ENCODE measurements at regions not wholly inside any gene's neighbourhood (a gene's known extent, or its start where the extent isn't known, plus 50 kb on each side); places are given as distances from the start of the nearest gene placed in this dataset.
"Not testable (repeated sequence)": the region's sequence is repeated elsewhere in the genome, so short reads cannot be mapped to it uniquely, and the experiment has no call there.

DNA sequence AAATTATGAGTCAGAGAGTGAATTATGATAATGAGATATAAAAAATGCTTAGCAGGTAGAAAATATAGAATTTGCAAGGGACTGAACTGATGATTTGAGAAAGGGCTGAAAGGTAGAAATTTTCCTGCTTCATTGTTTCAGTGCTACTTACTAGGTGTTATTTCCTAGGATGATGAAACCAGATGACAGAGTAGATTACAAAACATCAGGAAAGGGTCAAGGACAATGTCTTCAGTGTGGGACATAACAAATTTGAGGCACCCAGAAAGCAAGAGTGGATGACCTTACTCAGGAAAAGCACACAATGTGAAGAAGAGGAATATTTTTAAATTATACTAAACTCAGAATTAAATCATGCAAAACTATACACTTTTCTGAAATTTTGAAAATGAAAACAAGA, 102.1 kb downstream of the SHCBP1 start:
- DNase-seq: no peak

DNA sequence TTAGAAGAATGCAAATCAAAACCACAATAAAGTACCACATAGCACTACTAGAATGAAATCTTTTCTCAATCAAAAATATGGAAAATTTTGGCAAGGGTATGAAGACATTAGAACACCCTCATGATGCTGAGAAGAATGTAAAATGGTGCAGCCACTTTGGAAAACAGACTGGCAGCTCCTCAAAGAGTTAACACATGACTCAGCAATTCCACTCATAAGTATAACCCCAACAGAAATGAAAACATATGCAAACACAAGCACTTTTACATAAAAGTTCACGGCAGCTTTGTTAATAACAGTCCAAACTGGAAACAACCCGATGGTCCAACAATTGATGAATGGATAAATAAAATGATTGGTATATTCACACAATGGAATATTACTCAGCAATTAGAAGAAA, 124.5 kb downstream of the SHCBP1 start:
- DNase-seq: no peak

DNA sequence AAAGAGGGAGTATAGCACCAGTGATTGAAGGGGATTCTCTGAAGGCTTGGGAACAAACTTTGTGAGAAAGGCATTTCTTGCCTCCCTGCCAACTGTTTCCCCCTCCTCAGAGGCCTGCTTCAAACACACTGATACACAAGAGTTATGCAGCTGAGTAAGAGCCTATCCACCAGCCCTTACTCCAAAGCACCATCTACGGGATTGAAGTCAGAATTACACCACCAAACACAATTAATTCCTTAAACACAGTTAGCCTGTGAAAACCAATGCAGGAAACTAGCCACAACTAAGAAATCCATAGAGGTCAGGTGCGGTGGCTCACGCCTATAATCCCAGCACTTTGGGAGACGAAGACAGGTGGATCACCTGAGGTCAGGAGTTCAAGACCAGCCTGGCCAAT, 138.3 kb downstream of the SHCBP1 start:
- DNase-seq: no peak

- DNase-seq: no peak
Observed at GRCh38 chr16:46466239-46466638, 154.9 kb downstream of the SHCBP1 start.

- not testable (repeated sequence) for DNase-seq
Observed at GRCh38 chr16:46454801-46455200, 166.4 kb downstream of the SHCBP1 start.

DNA sequence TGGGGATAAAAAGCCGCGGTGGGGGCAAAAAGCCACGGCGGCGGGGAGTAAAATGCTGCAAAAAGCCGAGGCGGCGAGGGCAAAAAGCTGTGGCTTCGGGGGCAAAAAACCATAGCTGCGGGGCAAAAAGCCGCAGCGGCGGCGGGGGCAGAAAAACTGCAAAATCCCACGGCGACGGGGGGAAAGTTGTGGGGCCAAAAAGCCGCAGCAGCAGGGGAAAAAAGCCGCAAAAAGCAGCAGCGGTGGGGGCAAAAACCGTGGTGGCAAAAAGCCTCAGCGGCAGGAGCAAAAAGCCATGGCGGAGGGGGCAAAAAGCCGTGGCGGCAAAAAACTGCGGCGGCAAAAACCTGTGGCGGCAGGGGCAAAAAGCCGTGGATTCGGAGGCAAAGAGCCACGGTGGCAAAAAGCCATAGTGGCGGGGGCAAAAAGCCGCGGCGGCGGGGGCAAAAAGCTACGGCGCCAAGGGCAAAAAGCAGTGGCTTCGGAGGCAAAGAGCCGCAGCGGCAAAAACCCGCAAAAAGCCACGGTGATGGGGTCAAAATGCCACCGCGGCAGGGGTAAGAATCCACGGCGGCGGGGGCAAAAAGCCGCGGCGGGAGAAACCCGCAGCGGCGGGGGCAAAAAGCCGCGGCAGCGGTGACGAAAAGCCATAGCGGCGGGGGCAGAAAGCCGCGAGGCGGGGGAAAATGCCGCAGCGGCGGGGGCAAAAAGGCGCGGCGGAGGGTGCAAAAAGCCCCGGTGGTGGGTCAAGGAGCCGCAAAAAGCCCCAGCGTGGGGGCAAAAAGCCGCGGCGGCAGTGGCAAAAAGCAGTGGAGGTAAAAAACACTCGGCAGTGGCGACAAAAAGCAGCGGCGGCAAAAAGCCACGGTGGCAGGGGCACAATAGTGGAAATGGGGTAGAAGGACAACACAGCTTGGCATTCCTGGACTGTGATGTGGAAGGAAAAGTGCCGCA, 192.8 kb downstream of the SHCBP1 start:
- no peak for DNase-seq

DNA sequence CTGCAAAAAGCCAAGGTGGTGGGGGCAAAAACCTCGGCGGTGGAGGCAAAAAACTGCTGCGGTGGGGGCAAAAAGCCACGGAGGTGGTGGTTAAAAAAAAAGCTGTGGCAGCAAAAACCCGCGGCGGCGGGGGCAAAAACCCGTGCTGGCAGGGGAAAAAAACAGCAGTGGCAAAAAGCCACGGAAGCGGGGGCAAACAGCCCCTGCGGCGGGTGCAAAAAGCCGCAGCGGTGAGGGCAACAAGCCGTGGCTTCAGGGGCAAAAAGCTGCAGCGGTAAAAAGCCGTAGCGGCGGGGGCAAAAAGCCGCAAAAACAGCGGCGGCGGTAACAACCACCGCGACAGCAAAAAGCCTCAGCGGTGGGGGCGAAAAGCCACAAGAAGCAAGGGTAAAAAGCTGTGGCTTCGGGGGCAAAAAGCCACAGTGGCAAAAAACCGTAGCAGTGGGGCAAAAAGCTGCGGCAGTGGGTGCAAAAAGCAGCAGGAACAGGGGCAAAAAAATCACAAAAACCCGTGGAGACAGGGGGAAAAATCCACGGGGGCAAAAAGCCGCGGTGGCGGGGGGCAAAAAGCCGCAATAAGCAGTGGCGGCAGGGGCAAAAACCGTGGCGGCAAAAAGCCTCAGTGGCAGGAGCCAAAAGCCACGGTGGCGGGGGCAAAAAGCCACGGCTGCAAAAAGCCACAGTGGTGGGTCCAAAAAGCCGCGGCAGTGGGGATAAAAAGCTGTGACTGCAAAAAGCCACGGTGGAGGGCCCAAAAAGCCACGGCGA, 193.7 kb downstream of the SHCBP1 start:
- DNase-seq: no peak

DNA sequence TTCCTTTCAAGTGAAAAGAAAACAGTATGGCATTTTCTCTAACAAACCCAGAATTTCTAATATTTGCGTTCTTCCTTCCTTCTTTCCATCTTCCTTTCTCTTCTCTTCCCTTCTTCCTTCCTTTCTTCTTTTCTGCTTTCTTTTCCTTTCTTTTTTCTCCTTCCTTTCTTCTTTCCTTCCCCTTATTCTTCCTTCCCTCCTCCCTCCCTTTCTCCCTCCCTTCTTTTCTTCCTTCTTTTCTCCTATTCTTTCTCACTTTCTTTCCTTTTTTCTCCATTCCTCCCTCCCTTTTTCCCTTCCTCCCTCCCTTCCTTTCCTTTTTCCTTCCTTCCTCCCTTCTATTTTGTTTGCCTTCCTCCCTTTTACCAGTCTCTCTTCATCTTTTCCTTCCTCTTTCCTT, 194.8 kb downstream of the SHCBP1 start:
- DNase-seq: no peak

DNA sequence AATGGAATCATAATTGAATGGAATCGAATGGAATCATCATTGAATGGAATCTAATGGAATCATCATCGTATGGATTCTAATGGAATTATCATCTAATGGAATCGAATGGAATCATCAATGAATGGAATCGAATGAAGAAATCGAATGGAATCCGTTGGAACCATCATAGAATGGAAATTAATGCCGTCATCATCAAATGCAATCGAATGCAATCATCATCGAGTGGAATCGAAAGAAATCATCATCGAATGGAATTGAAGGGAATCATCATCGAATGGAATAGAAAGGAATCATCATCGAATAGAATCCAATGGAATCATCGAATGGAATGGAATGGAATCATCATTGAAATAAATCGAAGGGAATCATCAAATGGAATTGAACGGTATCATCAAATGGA, 217.2 kb downstream of the SHCBP1 start:
- no peak for DNase-seq

DNA sequence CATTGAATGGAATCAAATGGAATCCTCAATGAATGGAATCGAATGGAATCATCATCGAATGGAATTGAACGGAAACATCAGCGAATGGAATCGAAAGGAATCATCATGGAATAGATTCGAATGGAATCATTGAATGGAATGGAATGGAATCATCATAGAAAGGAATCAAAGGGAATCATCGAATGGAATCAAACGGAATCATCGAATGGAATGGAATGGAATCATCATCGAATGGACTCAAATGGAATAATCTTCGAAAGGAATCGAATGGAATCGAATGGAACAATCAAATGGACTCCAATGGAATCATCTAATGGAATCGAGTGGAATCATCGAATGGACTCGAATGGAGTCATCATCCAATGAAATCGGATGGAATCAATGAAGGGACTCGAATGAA, 222.6 kb downstream of the SHCBP1 start:
- DNase-seq: not testable (repeated sequence)

GRCh38 chr16:46396883-46397270, 224.3 kb downstream of the SHCBP1 start:
- DNase-seq: not testable (repeated sequence)

DNA sequence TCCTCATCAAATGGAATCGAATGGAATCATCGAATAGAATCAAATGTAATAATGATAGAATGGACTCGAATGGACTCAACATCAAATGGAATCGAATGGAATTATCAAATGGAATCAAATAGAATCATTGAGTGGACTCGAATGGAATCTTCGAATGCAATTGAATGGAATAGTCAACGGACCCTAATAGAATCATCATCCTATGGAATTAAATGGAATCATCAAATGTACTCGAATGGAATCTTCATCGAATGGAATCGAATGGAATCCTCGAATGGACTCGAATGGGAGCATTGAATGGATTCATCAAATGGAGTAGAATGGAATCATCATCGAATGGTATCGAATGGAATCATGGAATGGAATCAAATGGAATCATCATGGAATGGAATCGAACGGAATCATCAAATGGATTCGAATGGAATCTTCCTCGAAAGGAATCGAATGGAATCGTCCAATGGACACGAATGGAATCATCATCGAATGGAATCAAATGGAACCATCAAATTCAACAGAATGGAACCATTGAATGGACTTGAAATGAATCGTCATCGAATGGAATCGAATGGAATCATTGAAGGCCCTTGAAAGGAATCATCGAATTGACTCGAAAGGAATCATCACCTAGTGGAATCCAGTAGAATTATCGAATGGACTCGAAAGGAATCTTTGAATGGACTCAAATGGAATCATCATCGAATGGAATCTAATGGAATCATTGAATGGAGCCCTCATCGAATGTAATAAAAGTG, 224.9 kb downstream of the SHCBP1 start:
- DNase-seq: peak; percentile 9

DNA sequence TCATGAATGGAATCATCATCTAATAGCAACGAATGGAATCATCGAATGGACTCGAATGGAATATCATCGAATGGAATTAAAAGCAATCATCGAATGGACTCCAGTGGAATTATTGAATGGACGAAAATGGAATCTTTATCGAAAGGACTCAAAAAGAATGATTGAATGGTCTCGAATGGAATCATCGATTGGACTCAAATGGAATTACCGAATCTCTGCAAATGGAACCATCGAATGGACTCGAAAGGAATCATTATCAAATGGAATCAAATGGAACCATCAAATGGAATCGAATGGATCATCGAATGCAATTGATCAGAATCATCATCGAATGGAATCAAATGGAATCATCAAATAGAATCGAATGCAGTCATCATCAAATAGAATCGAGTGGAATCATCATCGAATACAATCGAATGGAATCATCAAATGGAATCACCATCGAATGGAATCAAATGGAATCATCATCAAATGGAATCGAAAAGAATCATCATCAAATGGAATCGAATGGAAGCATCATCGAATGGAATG, 225.7 kb downstream of the SHCBP1 start:
- DNase-seq: not testable (repeated sequence)

DNA sequence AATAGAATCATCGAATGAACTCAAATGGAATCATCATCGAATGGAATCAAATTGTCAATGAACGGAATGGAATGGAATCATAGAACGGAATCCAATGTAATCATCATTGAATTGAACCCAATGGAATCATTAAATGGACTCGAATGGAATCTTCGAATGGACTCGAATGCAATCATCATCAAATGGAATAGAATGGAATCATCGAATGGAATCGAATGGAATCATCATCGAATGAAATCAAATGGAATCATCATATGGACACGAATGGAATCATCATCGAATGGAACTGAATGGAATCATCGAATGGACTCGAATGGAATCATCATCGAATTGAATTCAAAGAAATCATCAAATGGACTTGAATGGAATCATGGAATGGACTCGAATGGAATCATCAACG, 226.2 kb downstream of the SHCBP1 start:
- DNase-seq: not testable (repeated sequence)

GRCh38 chr16:46394149-46394548, 227.0 kb downstream of the SHCBP1 start:
- not testable (repeated sequence) for DNase-seq

DNA sequence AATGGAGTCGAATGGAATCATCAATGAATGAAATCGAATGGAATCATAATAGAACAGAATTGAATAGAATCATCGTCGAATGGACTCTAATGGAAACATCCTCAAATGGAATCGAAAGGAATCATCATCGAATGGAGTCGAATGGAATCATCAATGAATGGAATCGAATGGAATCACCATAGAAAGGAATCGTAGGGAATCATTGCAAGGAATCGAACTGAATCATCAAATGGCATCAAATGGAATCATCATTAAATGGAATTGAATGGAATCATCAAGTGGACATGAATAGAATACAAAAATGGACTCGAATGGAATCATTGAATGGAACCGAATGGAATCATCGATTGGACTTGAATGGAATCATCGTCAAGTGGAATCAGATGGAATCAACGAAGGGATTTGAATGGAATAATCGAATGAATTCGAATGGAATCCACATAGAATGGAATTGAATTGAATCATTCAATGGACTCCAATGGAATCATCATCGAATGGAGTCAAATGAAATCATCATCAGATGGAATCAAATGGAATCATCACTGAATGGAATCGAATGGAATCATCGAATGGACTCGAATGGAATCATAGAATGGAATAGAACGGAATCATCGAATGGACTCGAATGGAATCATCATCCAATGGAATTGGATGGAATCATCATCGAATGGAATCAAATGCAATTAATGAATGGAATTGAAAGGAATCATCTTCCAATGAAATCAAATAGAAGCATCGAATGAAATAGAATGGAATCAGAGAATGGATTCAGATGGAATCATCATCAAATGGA, 228.1 kb downstream of the SHCBP1 start:
- peak; percentile 33 for DNase-seq

DNA sequence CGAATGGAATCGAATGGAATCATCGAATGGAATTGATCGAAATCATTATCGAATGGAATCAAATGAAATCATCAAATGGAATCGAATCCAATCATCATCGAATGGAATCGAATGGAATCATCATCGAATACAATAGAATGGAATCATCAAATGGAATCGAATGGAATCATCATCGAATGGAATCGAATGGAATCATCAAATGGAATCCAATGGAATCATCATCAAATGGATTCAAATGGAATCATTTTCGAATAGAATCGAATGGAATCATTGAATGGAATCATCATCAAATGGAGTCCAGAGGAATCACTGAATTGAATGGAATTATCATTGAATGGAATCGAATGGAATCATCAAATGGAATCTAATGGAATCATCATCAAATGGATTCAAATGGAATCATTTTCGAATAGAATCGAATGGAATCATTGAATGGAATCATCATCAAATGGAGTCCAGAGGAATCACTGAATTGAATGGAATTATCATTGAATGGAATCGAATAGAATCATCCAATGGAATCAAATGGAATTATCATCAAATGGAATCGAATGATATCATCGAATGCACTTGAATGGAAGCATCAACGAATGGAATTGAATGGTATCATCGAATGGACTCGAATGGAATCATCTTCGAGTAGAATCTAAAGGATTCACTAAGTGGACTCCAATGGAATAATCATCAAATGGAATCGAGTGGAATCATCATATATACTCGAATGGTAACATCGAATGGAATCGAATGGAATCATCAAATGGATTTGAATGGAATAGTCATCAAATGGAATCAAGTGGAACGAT, 230.3 kb downstream of the SHCBP1 start:
- DNase-seq: peak; percentile 58

DNA sequence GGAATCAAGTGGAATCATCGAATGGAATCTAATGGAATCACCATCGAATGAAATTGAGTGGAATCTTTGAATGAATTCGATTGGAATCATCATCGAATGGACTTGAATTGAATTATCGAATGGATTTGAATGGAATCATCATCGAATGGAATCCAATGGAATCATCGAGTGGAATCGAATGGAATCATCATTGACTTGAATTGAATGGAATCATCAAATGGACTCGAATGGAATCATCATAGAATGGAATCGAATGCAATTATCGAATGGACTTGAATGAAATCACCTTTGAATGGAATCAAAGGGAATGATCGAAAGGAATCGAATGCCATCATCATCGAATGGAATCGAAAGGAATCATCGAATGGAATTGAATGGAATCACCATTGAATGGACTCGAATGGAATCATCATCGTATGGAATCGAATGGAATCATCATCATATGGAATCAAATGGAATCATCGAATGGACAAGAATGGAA, 231.6 kb downstream of the SHCBP1 start:
- peak; percentile 84 for DNase-seq

- not testable (repeated sequence) for DNase-seq
Observed at GRCh38 chr16:46388939-46389491, 232.2 kb downstream of the SHCBP1 start.

GRCh38 chr16:46388354-46388753, 232.8 kb downstream of the SHCBP1 start:
- not testable (repeated sequence) for DNase-seq

- DNase-seq: peak; percentile 80
Observed at GRCh38 chr16:46387720-46388119, 233.5 kb downstream of the SHCBP1 start.

All from stimulated activated CD4-positive, alpha-beta T cell treated with anti-CD3 and anti-CD28 coated beads, Interleukin-4, amount 100 ng/mL, for 24 hours (primary cell).